ENCODE measurements at regions not wholly inside any gene's neighbourhood (a gene's known extent, or its start where the extent isn't known, plus 50 kb on each side); places are given as distances from the start of the nearest gene placed in this dataset.

DNA sequence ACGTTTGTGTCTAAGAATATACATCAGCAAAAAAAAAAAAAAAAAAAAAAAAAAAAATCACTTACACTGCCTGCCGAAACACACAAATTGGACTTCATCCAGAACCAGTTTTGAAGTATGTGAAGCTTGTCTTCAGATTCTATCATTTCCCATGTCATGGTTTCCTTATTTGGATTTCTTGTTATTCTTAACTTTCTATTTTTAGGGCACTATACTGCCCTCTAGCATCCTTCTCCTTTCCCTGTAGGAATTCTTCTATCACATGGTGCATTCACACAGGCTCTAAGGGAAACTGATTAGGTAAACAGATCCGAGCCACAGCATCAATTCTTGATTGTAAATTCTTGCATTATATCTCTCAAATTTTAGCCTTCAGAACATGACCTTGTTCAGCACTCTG lies 1507.5 kb downstream of the OLFM4 start:
- TF ChIP-seq, protein P1, sequence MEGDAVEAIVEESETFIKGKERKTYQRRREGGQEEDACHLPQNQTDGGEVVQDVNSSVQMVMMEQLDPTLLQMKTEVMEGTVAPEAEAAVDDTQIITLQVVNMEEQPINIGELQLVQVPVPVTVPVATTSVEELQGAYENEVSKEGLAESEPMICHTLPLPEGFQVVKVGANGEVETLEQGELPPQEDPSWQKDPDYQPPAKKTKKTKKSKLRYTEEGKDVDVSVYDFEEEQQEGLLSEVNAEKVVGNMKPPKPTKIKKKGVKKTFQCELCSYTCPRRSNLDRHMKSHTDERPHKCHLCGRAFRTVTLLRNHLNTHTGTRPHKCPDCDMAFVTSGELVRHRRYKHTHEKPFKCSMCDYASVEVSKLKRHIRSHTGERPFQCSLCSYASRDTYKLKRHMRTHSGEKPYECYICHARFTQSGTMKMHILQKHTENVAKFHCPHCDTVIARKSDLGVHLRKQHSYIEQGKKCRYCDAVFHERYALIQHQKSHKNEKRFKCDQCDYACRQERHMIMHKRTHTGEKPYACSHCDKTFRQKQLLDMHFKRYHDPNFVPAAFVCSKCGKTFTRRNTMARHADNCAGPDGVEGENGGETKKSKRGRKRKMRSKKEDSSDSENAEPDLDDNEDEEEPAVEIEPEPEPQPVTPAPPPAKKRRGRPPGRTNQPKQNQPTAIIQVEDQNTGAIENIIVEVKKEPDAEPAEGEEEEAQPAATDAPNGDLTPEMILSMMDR (IDR thresholded peaks at IDR 0.05; ENCODE audit: low read depth, low read length, missing input control), result no peak
- TF ChIP-seq JUND (IDR thresholded peaks at IDR 0.05) (no peak), YY1 (IDR thresholded peaks at IDR 0.05) (no peak), RAD21 (IDR thresholded peaks at IDR 0.05) (peak; percentile 11 to 25), SP1 (IDR thresholded peaks at IDR 0.05) (no peak)
